HK-2 (cell line): ENCODE measurements at regions not wholly inside any gene's neighbourhood (a gene's known extent, or its start where the extent isn't known, plus 50 kb on each side); places are given as distances from the start of the nearest gene placed in this dataset.
"Not testable (repeated sequence)": the region's sequence is repeated elsewhere in the genome, so short reads cannot be mapped to it uniquely, and the experiment has no call there.

ENCODE experiments used
- DNase-seq: peaks from one replicate; pipeline ENCODE4 v3.0.0-alpha.2; 2018; ENCODE audit not compliant: unreplicated experiment

- DNase-seq, result no peak
These were observed 54.3 kb upstream of the LRCH1 start for GRCh38 chr13:46498650-46499049.

GRCh38 chr13:46496086-46496485 is 56.9 kb upstream of the LRCH1 start:
- no peak for DNase-seq

- no peak for DNase-seq
These were observed 57.3 kb upstream of the LRCH1 start for GRCh38 chr13:46495651-46496050.

GRCh38 chr13:46495066-46495465 is 57.9 kb upstream of the LRCH1 start:
- no peak for DNase-seq

- no peak for DNase-seq
These were observed 60.0 kb upstream of the LRCH1 start for GRCh38 chr13:46492946-46493345.

- no peak for DNase-seq
These were observed 61.3 kb upstream of the LRCH1 start for GRCh38 chr13:46491641-46492040.

- DNase-seq, result not testable (repeated sequence)
These were observed 62.3 kb upstream of the LRCH1 start for GRCh38 chr13:46490713-46491112.

- DNase-seq, result no peak
These were observed 62.8 kb upstream of the LRCH1 start for GRCh38 chr13:46490129-46490528.

GRCh38 chr13:46489586-46490023 is 63.4 kb upstream of the LRCH1 start:
- DNase-seq, result no peak

GRCh38 chr13:46487748-46488147 is 65.2 kb upstream of the LRCH1 start:
- no peak for DNase-seq

GRCh38 chr13:46486270-46486669 is 66.7 kb upstream of the LRCH1 start:
- DNase-seq, result no peak

- DNase-seq, result no peak
These were observed 68.4 kb upstream of the LRCH1 start for GRCh38 chr13:46484561-46484960.

GRCh38 chr13:46481166-46481565 is 71.8 kb upstream of the LRCH1 start:
- DNase-seq, result no peak

- no peak for DNase-seq
These were observed 72.8 kb upstream of the LRCH1 start for GRCh38 chr13:46480131-46480530.

- no peak for DNase-seq
These were observed 73.3 kb upstream of the LRCH1 start for GRCh38 chr13:46479691-46480090.

- no peak for DNase-seq
These were observed 73.7 kb upstream of the LRCH1 start for GRCh38 chr13:46479283-46479682.

- no peak for DNase-seq
These were observed 74.3 kb upstream of the LRCH1 start for GRCh38 chr13:46478651-46479050.

GRCh38 chr13:46476174-46476573 is 76.8 kb upstream of the LRCH1 start:
- no peak for DNase-seq

GRCh38 chr13:46475541-46475991 is 77.4 kb upstream of the LRCH1 start:
- no peak for DNase-seq

- no peak for DNase-seq
These were observed 79.2 kb upstream of the LRCH1 start for GRCh38 chr13:46473806-46474205.

GRCh38 chr13:46472384-46472783 is 80.6 kb upstream of the LRCH1 start:
- no peak for DNase-seq

- not testable (repeated sequence) for DNase-seq
These were observed 82.6 kb upstream of the RUBCNL start for GRCh38 chr13:46469699-46470098.

GRCh38 chr13:46468570-46469463 is 81.8 kb upstream of the RUBCNL start:
- no peak for DNase-seq

GRCh38 chr13:46467694-46468093 is 80.6 kb upstream of the RUBCNL start:
- DNase-seq, result not testable (repeated sequence)
